Ishikawa (cell line): ENCODE measurements at regions not wholly inside any gene's neighbourhood (a gene's known extent, or its start where the extent isn't known, plus 50 kb on each side); places are given as distances from the start of the nearest gene placed in this dataset.

Experiments used
- CEBPB ChIP-seq: IDR thresholded peaks from 2 replicates; pipeline ENCODE4 v1.6.1; 2012
- TAF1 ChIP-seq: IDR thresholded peaks from 2 replicates; pipeline ENCODE4 v1.6.1; 2012; ENCODE audit warnings: low read depth, mild to moderate bottlenecking
- TF ChIP-seq, protein P1 (sequence below): IDR thresholded peaks from 2 replicates; pipeline ENCODE4 v1.6.1; 2012; ENCODE audit warnings: low read depth, mild to moderate bottlenecking
- TF ChIP-seq, protein P2 (sequence below): IDR thresholded peaks from 2 replicates; pipeline ENCODE4 v1.6.1; 2012

DNA sequence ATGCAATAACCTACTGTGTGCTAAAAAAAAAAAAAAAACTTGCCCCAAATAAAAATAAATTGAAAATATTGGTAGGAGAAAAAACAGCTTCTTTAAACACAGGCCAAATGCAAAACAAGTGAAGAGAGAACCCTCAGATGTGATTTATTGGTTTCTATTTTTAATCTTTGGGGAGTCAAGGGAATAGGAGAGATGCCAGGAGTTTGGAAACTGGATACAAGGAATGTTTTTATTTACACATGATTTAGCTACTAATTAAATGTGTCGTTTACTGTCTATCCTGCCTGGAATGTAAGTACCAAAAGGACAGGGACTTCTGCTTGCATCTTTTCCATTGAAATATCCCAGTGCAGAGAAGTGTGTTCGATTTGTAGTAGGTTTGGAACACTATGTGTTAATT is 810.7 kb downstream of the MAFB start:
- no peak for TF ChIP-seq CEBPB
- TF ChIP-seq TAF1: no peak
- TF ChIP-seq, protein P1, sequence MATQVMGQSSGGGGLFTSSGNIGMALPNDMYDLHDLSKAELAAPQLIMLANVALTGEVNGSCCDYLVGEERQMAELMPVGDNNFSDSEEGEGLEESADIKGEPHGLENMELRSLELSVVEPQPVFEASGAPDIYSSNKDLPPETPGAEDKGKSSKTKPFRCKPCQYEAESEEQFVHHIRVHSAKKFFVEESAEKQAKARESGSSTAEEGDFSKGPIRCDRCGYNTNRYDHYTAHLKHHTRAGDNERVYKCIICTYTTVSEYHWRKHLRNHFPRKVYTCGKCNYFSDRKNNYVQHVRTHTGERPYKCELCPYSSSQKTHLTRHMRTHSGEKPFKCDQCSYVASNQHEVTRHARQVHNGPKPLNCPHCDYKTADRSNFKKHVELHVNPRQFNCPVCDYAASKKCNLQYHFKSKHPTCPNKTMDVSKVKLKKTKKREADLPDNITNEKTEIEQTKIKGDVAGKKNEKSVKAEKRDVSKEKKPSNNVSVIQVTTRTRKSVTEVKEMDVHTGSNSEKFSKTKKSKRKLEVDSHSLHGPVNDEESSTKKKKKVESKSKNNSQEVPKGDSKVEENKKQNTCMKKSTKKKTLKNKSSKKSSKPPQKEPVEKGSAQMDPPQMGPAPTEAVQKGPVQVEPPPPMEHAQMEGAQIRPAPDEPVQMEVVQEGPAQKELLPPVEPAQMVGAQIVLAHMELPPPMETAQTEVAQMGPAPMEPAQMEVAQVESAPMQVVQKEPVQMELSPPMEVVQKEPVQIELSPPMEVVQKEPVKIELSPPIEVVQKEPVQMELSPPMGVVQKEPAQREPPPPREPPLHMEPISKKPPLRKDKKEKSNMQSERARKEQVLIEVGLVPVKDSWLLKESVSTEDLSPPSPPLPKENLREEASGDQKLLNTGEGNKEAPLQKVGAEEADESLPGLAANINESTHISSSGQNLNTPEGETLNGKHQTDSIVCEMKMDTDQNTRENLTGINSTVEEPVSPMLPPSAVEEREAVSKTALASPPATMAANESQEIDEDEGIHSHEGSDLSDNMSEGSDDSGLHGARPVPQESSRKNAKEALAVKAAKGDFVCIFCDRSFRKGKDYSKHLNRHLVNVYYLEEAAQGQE: no peak
- TF ChIP-seq, protein P2, sequence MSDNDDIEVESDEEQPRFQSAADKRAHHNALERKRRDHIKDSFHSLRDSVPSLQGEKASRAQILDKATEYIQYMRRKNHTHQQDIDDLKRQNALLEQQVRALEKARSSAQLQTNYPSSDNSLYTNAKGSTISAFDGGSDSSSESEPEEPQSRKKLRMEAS: no peak
